ENCODE measurements at regions not wholly inside any gene's neighbourhood (a gene's known extent, or its start where the extent isn't known, plus 50 kb on each side); places are given as distances from the start of the nearest gene placed in this dataset.

- no peak overlapping the region for H3K27ac ChIP-seq (ENCODE audit: low read depth)
- no peak overlapping the region for H3K27ac Mint-ChIP-seq
These were observed 409.5 kb upstream of the POU3F3 start for GRCh38 chr2:104444392-104444791.

GRCh38 chr2:104444889-104445288, 409.0 kb upstream of the POU3F3 start:
- no peaks in the 10 kb centered on the region for H3K4me1 ChIP-seq (ENCODE audit: insufficient read depth)
- no peaks in the 10 kb centered on the region for H4K20me1 ChIP-seq (replicated peaks; ENCODE audit: insufficient read depth)
- H3K9me3 Mint-ChIP-seq, result no peaks in the 10 kb centered on the region
- H3K4me3 Mint-ChIP-seq, result no peak overlapping the region
- no peak overlapping the region for H3K4me2 ChIP-seq
- no peak overlapping the region for H3K4me3 ChIP-seq
- H3K27me3 ChIP-seq (ENCODE audit: insufficient read depth), result no peaks in the 10 kb centered on the region
- H3K9me2 ChIP-seq (ENCODE audit: insufficient read depth), result 0 out of 2 replicates have a peak, but pooled peaks cover 3% of the 10 kb centered on the region
- H3K36me3 Mint-ChIP-seq (ENCODE audit: low read depth), result no peaks in the 10 kb centered on the region
- no peak for TF ChIP-seq EZH2phosphoT487 (IDR thresholded peaks at IDR 0.05; ENCODE audit: unreplicated experiment)
- TF ChIP-seq ZNF114 (CRISPR knock-in tag; IDR thresholded peaks at IDR 0.05), result no peak
- no peak for TF ChIP-seq ETS1 (IDR thresholded peaks at IDR 0.05)
- TF ChIP-seq NANOG (IDR thresholded peaks at IDR 0.05; ENCODE audit: borderline replicate concordance), result no peak
- H3K27ac ChIP-seq (ENCODE audit: low read depth), result no peak overlapping the region
- H3K27ac Mint-ChIP-seq, result no peak overlapping the region
- no peaks in the 10 kb centered on the region for H3K36me3 ChIP-seq (ENCODE audit: insufficient read depth)
- DNase-seq (ENCODE audit: low spot score), result no peak
- no peaks in the 10 kb centered on the region for H3F3A ChIP-seq (replicated peaks; ENCODE audit: low read depth)
- ATAC-seq, result no peak
- H3K4me1 Mint-ChIP-seq, result peaks cover 3% of the 10 kb centered on the region; the same call in 1 of the 3 replicates
- H2AFZ ChIP-seq, result peak overlapping the region; percentile 45; the same call in 1 of the 2 replicates
- H3K79me2 ChIP-seq (replicated peaks; ENCODE audit: insufficient read depth), result no peaks in the 10 kb centered on the region
- H3K27me3 Mint-ChIP-seq (ENCODE audit: insufficient read depth, low read depth, poor library complexity), result peaks cover 6% of the 10 kb centered on the region

More at GRCh38 chr2:104444392-104444791, 409.5 kb upstream of the POU3F3 start:
- Histone ChIP-seq H3K79me2 (replicated peaks; ENCODE audit: insufficient read depth) (no peaks in the 10 kb centered on the region), H3K4me1 (ENCODE audit: insufficient read depth) (no peaks in the 10 kb centered on the region), H3K4me3 (no peak overlapping the region), H3F3A (replicated peaks; ENCODE audit: low read depth) (no peaks in the 10 kb centered on the region), H3K4me2 (no peak overlapping the region), H2AFZ (peak overlapping the region; percentile 45; the same call in 1 of the 2 replicates), H3K27me3 (ENCODE audit: insufficient read depth) (no peaks in the 10 kb centered on the region), H3K9me2 (ENCODE audit: insufficient read depth) (0 out of 2 replicates have a peak, but pooled peaks cover 3% of the 10 kb centered on the region), H4K20me1 (replicated peaks; ENCODE audit: insufficient read depth) (no peaks in the 10 kb centered on the region), H3K36me3 (ENCODE audit: insufficient read depth) (no peaks in the 10 kb centered on the region)
- H3K27me3 Mint-ChIP-seq (ENCODE audit: insufficient read depth, low read depth, poor library complexity), result peaks cover 6% of the 10 kb centered on the region
- H3K4me1 Mint-ChIP-seq, result peaks cover 3% of the 10 kb centered on the region; the same call in 1 of the 3 replicates
- ATAC-seq (no peak), DNase-seq (ENCODE audit: low spot score) (no peak)
- no peaks in the 10 kb centered on the region for H3K36me3 Mint-ChIP-seq (ENCODE audit: low read depth)
- H3K4me3 Mint-ChIP-seq, result no peak overlapping the region
- no peaks in the 10 kb centered on the region for H3K9me3 Mint-ChIP-seq
- TF ChIP-seq NANOG (IDR thresholded peaks at IDR 0.05; ENCODE audit: borderline replicate concordance) (no peak), ZNF114 (CRISPR knock-in tag; IDR thresholded peaks at IDR 0.05) (no peak)

GRCh38 chr2:104447831-104448434, 406.0 kb upstream of the POU3F3 start:
- no peak overlapping the region for H3K27ac ChIP-seq (ENCODE audit: low read depth)
- TF ChIP-seq CTCF (conservative IDR thresholded peaks at IDR 0.05; ENCODE audit: low read depth in 2 of 2) (peak in 1 of 2 experiments; percentile 60; a peak in 3 of 4 replicates), ZNF114 (CRISPR knock-in tag; IDR thresholded peaks at IDR 0.05) (no peak)
- H3K36me3 ChIP-seq (ENCODE audit: insufficient read depth), result no peaks in the 10 kb centered on the region
- Mint-ChIP-seq H3K36me3 (ENCODE audit: low read depth) (no peaks in the 10 kb centered on the region), H3K4me1 (peaks cover 3% of the 10 kb centered on the region; the same call in 1 of the 3 replicates), H3K27ac (no peak overlapping the region), H3K27me3 (ENCODE audit: insufficient read depth, low read depth, poor library complexity) (peaks cover 4% of the 10 kb centered on the region), H3K4me3 (no peak overlapping the region), H3K9me3 (no peaks in the 10 kb centered on the region)
- H3K9me2 ChIP-seq (ENCODE audit: insufficient read depth), result 0 out of 2 replicates have a peak, but pooled peaks cover 3% of the 10 kb centered on the region
- no peak for ATAC-seq
- H2AFZ ChIP-seq, result no peak overlapping the region
- H3K4me2 ChIP-seq, result no peak overlapping the region
- H3F3A ChIP-seq (replicated peaks; ENCODE audit: low read depth), result no peaks in the 10 kb centered on the region
- H4K20me1 ChIP-seq (replicated peaks; ENCODE audit: insufficient read depth), result no peaks in the 10 kb centered on the region
- H3K79me2 ChIP-seq (replicated peaks; ENCODE audit: insufficient read depth), result no peaks in the 10 kb centered on the region
- H3K27me3 ChIP-seq (ENCODE audit: insufficient read depth), result no peaks in the 10 kb centered on the region
- DNase-seq (ENCODE audit: low spot score), result peak; percentile 20
- no peaks in the 10 kb centered on the region for H3K4me1 ChIP-seq (ENCODE audit: insufficient read depth)
- no peak overlapping the region for H3K4me3 ChIP-seq
